ENCODE measurements at regions not wholly inside any gene's neighbourhood (a gene's known extent, or its start where the extent isn't known, plus 50 kb on each side); places are given as distances from the start of the nearest gene placed in this dataset.

- TF ChIP-seq, protein P1, sequence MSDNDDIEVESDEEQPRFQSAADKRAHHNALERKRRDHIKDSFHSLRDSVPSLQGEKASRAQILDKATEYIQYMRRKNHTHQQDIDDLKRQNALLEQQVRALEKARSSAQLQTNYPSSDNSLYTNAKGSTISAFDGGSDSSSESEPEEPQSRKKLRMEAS (IDR thresholded peaks at IDR 0.05; ENCODE audit: low read depth): no peak
- no peak for TF ChIP-seq SIN3A (IDR thresholded peaks at IDR 0.05; ENCODE audit: borderline replicate concordance, low read depth, low read length)
- TF ChIP-seq POLR2AphosphoS5 (IDR thresholded peaks at IDR 0.05; ENCODE audit: low read depth, low read length): no peak
- TF ChIP-seq USF2 (IDR thresholded peaks at IDR 0.05; ENCODE audit: borderline replicate concordance, low read depth, low read length): no peak
Measured at GRCh38 chr13:69595181-69595580, 512.4 kb upstream of the ATXN8OS start.

Data from SK-N-SH (cell line).